ENCODE measurements at regions not wholly inside any gene's neighbourhood (a gene's known extent, or its start where the extent isn't known, plus 50 kb on each side); places are given as distances from the start of the nearest gene placed in this dataset.

GRCh38 chr4:77488882-77489281, 116.7 kb upstream of the CXCL13 start:
- Mint-ChIP-seq H3K4me3 (no peak overlapping the region), H3K9me3 (ENCODE audit: low read depth) (no peaks in the 10 kb centered on the region), H3K36me3 (ENCODE audit: low read depth) (no peaks in the 10 kb centered on the region), H3K27me3 (peaks cover 32% of the 10 kb centered on the region), H3K4me1 (peaks cover 2% of the 10 kb centered on the region), H3K27ac (no peak overlapping the region)
- intact Hi-C loops (cut with DNase I, micrococcal nuclease), result no loop called here
- CTCF ChIA-PET, result interaction anchor here (0.9 to 1.2 kb wide), 2 partner anchors 35 to 113 kb away, joined by 4 to 5 read pairs; no protein-coding TSS in a partner anchor
- POLR2A ChIA-PET, result no interaction called here
- no peak for DNase-seq
- ATAC-seq, result no peak

DNA sequence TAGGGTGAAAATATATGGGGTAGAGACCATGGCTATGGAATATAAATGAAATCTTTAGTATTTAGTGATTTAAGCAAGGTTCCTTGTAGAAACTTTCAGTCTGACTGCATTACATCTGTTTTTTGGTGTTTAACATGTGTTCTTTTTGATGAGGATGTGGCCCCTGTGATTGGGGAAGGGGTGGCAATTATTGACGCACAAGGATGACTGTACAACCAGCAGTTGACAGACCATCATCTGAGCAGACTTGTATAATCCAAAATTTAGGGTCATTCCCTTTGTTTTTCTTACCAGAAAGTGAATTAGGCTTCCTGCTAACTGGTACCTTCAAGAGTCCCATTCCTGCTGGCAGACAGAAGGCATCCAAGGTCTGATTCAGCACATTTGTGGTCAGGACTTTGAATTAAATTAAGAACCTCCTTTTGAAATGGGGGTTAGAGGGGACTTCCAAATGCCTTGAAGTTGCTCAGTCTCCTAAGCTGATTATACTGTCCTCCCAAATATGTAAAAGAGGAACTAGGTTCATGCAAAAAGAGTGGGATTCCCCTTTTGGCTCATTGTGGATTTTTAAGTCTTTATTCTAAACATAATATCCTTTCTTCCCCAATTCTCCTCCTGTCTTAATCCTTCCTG, 112.4 kb upstream of the CXCL13 start:
- Mint-ChIP-seq H3K9me3 (ENCODE audit: low read depth) (no peaks in the 10 kb centered on the region), H3K27ac (no peak overlapping the region), H3K27me3 (peaks cover 32% of the 10 kb centered on the region), H3K36me3 (ENCODE audit: low read depth) (no peaks in the 10 kb centered on the region), H3K4me3 (no peak overlapping the region), H3K4me1 (peaks cover 2% of the 10 kb centered on the region)
- ChIA-PET POLR2A (no interaction called here), CTCF (no interaction called here)
- intact Hi-C loops (cut with DNase I, micrococcal nuclease), result no loop called here
- no peak for DNase-seq
- peak; percentile 47 for ATAC-seq

DNA sequence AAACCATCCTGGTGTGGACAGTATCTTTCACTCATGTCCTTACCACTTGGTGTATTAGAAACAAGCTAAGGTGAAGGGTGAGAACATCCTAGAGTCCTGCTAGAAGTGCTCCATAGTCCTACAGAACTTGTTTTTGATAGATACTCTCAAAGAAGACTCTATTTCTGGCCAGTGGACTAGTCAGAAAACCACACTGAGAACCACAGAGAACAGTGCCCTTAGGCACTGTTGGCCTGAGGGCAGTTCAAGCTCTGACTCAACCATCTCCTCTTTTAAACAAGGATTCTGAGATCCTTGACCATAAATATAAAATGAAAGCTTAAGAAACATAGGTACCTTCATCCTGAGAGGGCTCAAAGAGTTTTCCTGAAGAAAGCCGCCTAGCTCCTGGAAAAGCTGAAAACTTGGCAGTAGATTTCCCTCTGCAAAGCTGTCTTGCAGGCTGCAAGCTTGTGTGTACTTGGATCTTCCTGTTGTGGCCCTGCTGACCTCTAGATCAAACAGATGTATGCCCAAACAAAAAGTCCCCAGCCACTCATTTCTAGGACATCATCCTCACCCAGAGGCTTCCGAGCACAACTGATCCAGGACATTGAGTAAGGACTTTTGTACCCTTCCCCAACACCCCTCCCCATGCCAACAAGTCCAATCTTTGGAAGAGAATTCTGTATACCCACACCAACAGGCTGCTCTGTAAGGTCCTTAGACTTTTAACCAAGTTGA, 111.6 kb upstream of the CXCL13 start:
- Mint-ChIP-seq H3K27ac (no peak overlapping the region), H3K9me3 (ENCODE audit: low read depth) (no peaks in the 10 kb centered on the region), H3K27me3 (peaks cover 34% of the 10 kb centered on the region), H3K4me3 (no peak overlapping the region), H3K4me1 (peaks cover 2% of the 10 kb centered on the region), H3K36me3 (ENCODE audit: low read depth) (no peaks in the 10 kb centered on the region)
- no peak for ATAC-seq
- ChIA-PET CTCF (no interaction called here), POLR2A (no interaction called here)
- intact Hi-C loops (cut with DNase I, micrococcal nuclease), result no loop called here
- DNase-seq, result no peak

DNA sequence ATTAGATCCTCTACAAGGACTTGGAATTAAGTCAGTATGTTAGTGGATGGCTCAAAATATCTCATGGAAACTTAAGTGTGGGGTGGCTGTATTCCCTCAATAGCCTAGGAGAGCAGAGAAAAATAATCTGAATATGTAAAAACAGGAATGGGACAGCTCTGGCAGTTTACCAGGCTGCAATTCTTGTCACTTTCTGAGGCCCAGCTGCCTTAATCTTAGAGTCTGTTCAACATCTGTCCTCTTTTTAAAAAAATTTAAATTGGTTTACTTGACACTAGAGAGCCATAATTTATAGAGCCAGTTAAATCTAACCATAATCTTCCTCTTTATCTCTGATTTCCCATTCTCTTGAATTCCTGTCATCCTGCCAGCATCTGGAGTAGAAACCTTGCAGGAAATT, 109.2 kb upstream of the CXCL13 start:
- Mint-ChIP-seq H3K27me3 (peaks cover 21% of the 10 kb centered on the region), H3K36me3 (ENCODE audit: low read depth) (no peaks in the 10 kb centered on the region), H3K27ac (no peak overlapping the region), H3K4me1 (peaks cover 2% of the 10 kb centered on the region), H3K4me3 (no peak overlapping the region), H3K9me3 (ENCODE audit: low read depth) (no peaks in the 10 kb centered on the region)
- ChIA-PET POLR2A (no interaction called here), CTCF (no interaction called here)
- intact Hi-C loops (cut with DNase I, micrococcal nuclease), result no loop called here
- DNase-seq, result no peak
- ATAC-seq, result no peak

DNA sequence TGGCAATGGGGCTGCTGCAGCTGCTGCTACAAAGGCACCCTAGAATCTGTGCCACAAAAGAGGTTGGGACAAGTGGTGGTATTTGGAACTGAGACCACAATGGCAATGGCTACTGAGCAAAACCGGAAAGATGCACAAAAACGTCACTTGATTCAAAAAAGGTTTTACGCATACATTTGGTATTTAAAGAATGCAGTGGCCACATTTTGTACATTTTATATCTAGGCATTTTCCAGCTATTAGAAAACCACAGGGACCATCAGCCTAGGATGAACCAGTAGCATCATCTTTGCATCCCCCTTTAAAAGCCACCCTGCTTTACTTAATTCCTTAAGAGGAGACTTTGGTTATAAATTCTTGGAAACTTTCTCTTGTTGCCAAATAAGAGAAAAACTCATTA, 104.8 kb upstream of the CXCL13 start:
- intact Hi-C loops (cut with DNase I, micrococcal nuclease), result no loop called here
- POLR2A ChIA-PET, result interaction anchor here (0.6 kb wide), 1 partner anchor 184 kb away, joined by 7 read pairs; no protein-coding TSS in a partner anchor
- Mint-ChIP-seq H3K4me1 (no peaks in the 10 kb centered on the region), H3K4me3 (no peak overlapping the region), H3K27me3 (peaks cover 21% of the 10 kb centered on the region), H3K36me3 (ENCODE audit: low read depth) (no peaks in the 10 kb centered on the region), H3K9me3 (ENCODE audit: low read depth) (no peaks in the 10 kb centered on the region), H3K27ac (no peak overlapping the region)
- CTCF ChIA-PET, result interaction anchor here (0.6 kb wide), 1 partner anchor 501 kb away, joined by 3 read pairs; no protein-coding TSS in a partner anchor
- DNase-seq (no peak), ATAC-seq (no peak)

- CTCF ChIA-PET, result interaction anchor here (0.6 kb wide), 1 partner anchor 500 kb away, joined by 3 read pairs; no protein-coding TSS in a partner anchor
- no peaks in the 10 kb centered on the region for H3K9me3 Mint-ChIP-seq (ENCODE audit: low read depth)
- DNase-seq, result no peak
- POLR2A ChIA-PET, result interaction anchor here (0.6 kb wide), 1 partner anchor 184 kb away, joined by 7 read pairs; no protein-coding TSS in a partner anchor
- H3K27me3 Mint-ChIP-seq, result peaks cover 21% of the 10 kb centered on the region
- H3K4me3 Mint-ChIP-seq, result no peak overlapping the region
- intact Hi-C loops (cut with DNase I, micrococcal nuclease), result no loop called here
- no peak overlapping the region for H3K27ac Mint-ChIP-seq
- no peak for ATAC-seq
- no peaks in the 10 kb centered on the region for H3K36me3 Mint-ChIP-seq (ENCODE audit: low read depth)
- H3K4me1 Mint-ChIP-seq, result no peaks in the 10 kb centered on the region
These were observed 104.4 kb upstream of the CXCL13 start for GRCh38 chr4:77501240-77501639.

DNA sequence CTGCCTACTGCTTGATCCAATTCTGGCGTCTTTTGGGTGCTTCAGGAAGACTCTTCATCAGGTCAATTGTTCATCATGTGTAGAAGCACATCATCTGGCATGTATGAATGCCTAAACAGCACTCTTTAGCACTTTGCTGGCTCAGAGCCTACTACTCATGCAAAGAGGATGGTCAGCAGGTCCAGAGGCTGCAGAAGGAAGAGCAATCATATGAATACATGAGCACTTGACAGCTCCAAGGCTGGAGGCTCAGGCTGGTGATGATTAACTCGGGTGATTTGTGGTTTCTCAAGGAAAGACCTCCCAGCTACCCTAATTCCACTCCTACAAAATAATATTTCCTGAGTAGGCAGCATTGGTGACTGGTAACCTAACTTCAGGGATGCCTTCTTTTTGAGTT, 103.8 kb upstream of the CXCL13 start:
- no peaks in the 10 kb centered on the region for H3K4me1 Mint-ChIP-seq
- ChIA-PET POLR2A (no interaction called here), CTCF (no interaction called here)
- no peaks in the 10 kb centered on the region for H3K9me3 Mint-ChIP-seq (ENCODE audit: low read depth)
- no peaks in the 10 kb centered on the region for H3K36me3 Mint-ChIP-seq (ENCODE audit: low read depth)
- intact Hi-C loops (cut with DNase I, micrococcal nuclease), result no loop called here
- H3K27ac Mint-ChIP-seq, result no peak overlapping the region
- no peak overlapping the region for H3K4me3 Mint-ChIP-seq
- DNase-seq, result no peak
- H3K27me3 Mint-ChIP-seq, result peaks cover 21% of the 10 kb centered on the region
- ATAC-seq, result no peak

DNA sequence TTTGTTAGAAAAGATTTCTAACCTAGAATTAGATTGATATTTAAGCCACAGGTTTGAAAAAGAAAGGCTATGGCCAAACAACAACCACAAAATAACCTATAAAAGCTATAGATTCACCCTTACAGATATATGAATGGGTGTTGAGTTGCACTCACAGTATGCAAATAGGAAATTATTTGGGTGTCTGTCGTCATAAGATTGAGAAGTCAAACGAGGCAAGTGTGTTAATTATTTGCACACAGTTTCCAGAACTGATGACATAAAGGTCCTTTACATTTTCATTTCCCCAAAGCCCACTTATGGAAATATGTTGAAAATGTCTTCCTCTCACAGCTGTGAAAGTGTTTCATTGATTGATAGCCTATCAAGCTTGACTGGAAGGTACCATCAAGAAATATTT, 101.2 kb upstream of the CXCL13 start:
- ATAC-seq, result no peak
- no peaks in the 10 kb centered on the region for H3K9me3 Mint-ChIP-seq (ENCODE audit: low read depth)
- no peak overlapping the region for H3K4me3 Mint-ChIP-seq
- DNase-seq, result no peak
- no peaks in the 10 kb centered on the region for H3K4me1 Mint-ChIP-seq
- H3K27me3 Mint-ChIP-seq, result peaks cover 14% of the 10 kb centered on the region
- CTCF ChIA-PET, result interaction anchor here (0.9 kb wide), 1 partner anchor 34 kb away, joined by 3 read pairs; no protein-coding TSS in a partner anchor
- intact Hi-C loops (cut with DNase I, micrococcal nuclease), result no loop called here
- H3K27ac Mint-ChIP-seq, result no peak overlapping the region
- POLR2A ChIA-PET, result no interaction called here
- H3K36me3 Mint-ChIP-seq (ENCODE audit: low read depth), result no peaks in the 10 kb centered on the region

DNA sequence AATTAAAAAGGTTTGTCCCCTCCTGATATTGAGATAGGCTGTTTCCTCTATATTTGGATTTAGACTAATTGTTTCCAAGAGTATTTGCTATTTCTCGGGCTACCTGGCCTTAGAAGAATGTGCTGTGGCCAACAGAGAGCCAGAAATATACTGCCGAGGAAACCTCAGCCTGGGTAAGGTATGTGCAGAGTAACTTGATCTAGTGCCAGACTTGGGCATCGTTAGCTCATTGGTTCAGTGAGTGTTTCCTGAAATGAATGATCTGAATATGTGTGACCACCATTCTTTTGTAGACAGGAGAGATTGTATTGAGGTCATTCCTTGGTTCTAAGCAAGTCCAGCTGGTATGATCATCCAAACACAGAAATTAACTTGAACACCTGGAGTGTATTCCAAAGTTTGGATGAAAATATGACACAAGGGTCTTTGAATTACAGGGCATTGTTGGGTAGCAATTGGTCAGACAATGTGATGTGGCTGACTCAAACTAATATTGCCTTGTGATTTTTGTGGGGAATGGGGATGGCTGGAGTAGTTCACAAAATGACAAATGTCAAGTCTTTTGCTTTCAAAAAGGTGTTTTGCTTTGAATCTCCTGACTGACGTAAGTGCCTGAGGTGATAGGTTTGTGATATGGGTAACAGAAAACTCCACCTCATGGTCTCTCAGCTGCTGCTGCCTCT, 100.2 kb upstream of the CXCL13 start:
- H3K4me3 Mint-ChIP-seq, result no peak overlapping the region
- ChIA-PET CTCF (no interaction called here), POLR2A (no interaction called here)
- DNase-seq, result no peak
- no peak overlapping the region for H3K27ac Mint-ChIP-seq
- intact Hi-C loops (cut with DNase I, micrococcal nuclease), result no loop called here
- H3K9me3 Mint-ChIP-seq (ENCODE audit: low read depth), result no peaks in the 10 kb centered on the region
- no peaks in the 10 kb centered on the region for H3K4me1 Mint-ChIP-seq
- ATAC-seq, result no peak
- peaks cover 12% of the 10 kb centered on the region for H3K27me3 Mint-ChIP-seq
- H3K36me3 Mint-ChIP-seq (ENCODE audit: low read depth), result no peaks in the 10 kb centered on the region

- no peak overlapping the region for H3K27ac Mint-ChIP-seq
- H3K27me3 Mint-ChIP-seq, result peaks cover 12% of the 10 kb centered on the region
- intact Hi-C loops (cut with DNase I, micrococcal nuclease), result no loop called here
- H3K4me1 Mint-ChIP-seq, result no peaks in the 10 kb centered on the region
- H3K4me3 Mint-ChIP-seq, result no peak overlapping the region
- DNase-seq, result no peak
- no peaks in the 10 kb centered on the region for H3K9me3 Mint-ChIP-seq (ENCODE audit: low read depth)
- ChIA-PET POLR2A (no interaction called here), CTCF (interaction anchor here (1.0 kb wide), 1 partner anchor 95 kb away, joined by 3 read pairs; no protein-coding TSS in a partner anchor)
- H3K36me3 Mint-ChIP-seq (ENCODE audit: low read depth), result no peaks in the 10 kb centered on the region
- no peak for ATAC-seq
These were observed 99.7 kb upstream of the CXCL13 start for GRCh38 chr4:77505958-77506319.

DNA sequence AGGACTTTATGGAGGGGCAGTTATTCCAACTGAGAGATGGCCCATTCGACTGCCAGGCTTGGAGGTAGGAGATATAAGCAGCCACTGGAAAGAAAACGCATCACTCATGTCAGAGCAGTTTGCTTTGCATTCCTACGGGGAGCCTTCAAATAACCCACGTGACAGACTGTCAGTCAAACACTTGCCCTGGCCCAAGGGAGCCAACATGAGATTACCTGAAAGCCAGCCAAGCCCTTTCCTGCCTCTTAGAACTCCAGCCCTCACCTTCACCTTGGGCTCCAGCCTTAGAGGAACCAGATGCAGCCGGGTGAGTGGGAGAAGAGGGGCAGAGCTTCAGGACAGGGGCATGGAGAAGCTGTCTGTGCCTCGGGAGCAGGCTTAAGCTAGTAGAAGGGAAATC, 95.3 kb upstream of the CXCL13 start:
- no peaks in the 10 kb centered on the region for H3K27me3 Mint-ChIP-seq
- H3K9me3 Mint-ChIP-seq (ENCODE audit: low read depth), result peaks cover 1% of the 10 kb centered on the region
- ChIA-PET POLR2A (no interaction called here), CTCF (interaction anchor here (1.4 kb wide), 1 partner anchor 45 kb away, joined by 3 read pairs; no protein-coding TSS in a partner anchor)
- intact Hi-C loops (cut with DNase I, micrococcal nuclease), result no loop called here
- H3K4me1 Mint-ChIP-seq, result no peaks in the 10 kb centered on the region
- no peak overlapping the region for H3K27ac Mint-ChIP-seq
- no peaks in the 10 kb centered on the region for H3K36me3 Mint-ChIP-seq (ENCODE audit: low read depth)
- DNase-seq, result no peak
- ATAC-seq, result no peak
- no peak overlapping the region for H3K4me3 Mint-ChIP-seq

DNA sequence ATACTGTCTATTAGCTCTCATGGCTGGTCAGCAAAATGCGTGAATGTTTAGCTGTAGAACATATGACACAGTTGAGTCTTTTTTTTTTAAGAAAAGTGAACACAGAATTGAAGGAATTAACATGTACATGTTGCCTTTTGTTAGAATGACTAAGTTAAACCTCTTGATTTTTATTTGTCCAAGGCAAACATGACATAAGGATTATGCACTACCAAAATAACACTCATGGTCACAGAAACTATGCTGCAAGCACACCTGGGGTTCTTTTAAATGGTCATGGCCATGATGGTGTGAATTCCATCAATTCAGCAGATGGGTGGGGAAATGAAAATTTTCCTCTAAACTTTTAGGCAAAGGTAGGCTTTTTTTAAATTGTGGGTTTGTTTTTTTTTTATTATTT, 80.1 kb upstream of the CXCL13 start:
- H3K27me3 Mint-ChIP-seq, result peaks cover 29% of the 10 kb centered on the region
- H3K27ac Mint-ChIP-seq, result no peak overlapping the region
- H3K4me3 Mint-ChIP-seq, result no peak overlapping the region
- DNase-seq (no peak), ATAC-seq (no peak)
- peaks cover 2% of the 10 kb centered on the region for H3K4me1 Mint-ChIP-seq
- peaks cover 2% of the 10 kb centered on the region for H3K9me3 Mint-ChIP-seq (ENCODE audit: low read depth)
- ChIA-PET POLR2A (no interaction called here), CTCF (interaction anchor here (1.4 kb wide), 1 partner anchor 76 kb away, joined by 4 read pairs; no protein-coding TSS in a partner anchor)
- intact Hi-C loops (cut with DNase I, micrococcal nuclease), result no loop called here
- H3K36me3 Mint-ChIP-seq (ENCODE audit: low read depth), result no peaks in the 10 kb centered on the region
